Hepatocyte (in vitro differentiated cells): ENCODE measurements at regions not wholly inside any gene's neighbourhood (a gene's known extent, or its start where the extent isn't known, plus 50 kb on each side); places are given as distances from the start of the nearest gene placed in this dataset.

Source experiments
- DNase-seq: peaks from one replicate; pipeline ENCODE4 v3.0.0-alpha.2; 2016; ENCODE audit warnings: low spot score
- H2AFZ ChIP-seq: fragments of 200-600 bp; sonication (generic); 2 replicates; pipeline ENCODE4 v1.6.0; 2016; ENCODE audit warnings: antibody characterized with exemption, mild to moderate bottlenecking
- H3K27ac ChIP-seq: fragments of 200-600 bp; sonication (generic); 2 replicates; pipeline ENCODE4 v1.5.1; 2016; ENCODE audit warnings: mild to moderate bottlenecking
- H3K27me3 ChIP-seq: fragments of 200-600 bp; sonication (generic); 2 replicates; pipeline ENCODE4 v1.6.1; 2016
- H3K36me3 ChIP-seq: fragments of 200-600 bp; sonication (generic); replicated peaks from 2 replicates; pipeline ENCODE4 v1.5.1; 2016; ENCODE audit warnings: low read depth; ENCODE audit not compliant: insufficient read depth
- H3K4me1 ChIP-seq: fragments of 200-600 bp; sonication (generic); 2 replicates; pipeline ENCODE4 v1.5.1; 2016; ENCODE audit warnings: mild to moderate bottlenecking, moderate library complexity; ENCODE audit not compliant: insufficient read depth
- H3K4me2 ChIP-seq: fragments of 200-600 bp; sonication (generic); 2 replicates; pipeline ENCODE4 v1.6.0; 2016
- H3K4me3 ChIP-seq: fragments of 200-600 bp; sonication (generic); 2 replicates; pipeline ENCODE4 v1.5.1; 2016; ENCODE audit warnings: mild to moderate bottlenecking
- H3K79me2 ChIP-seq: fragments of 200-600 bp; sonication (generic); 2 replicates; pipeline ENCODE4 v1.6.0; 2017; ENCODE audit warnings: mild to moderate bottlenecking
- H3K9me2 ChIP-seq: fragments of 200-600 bp; sonication (generic); replicated peaks from 2 replicates; pipeline ENCODE4 v1.6.0; 2017; ENCODE audit warnings: mild to moderate bottlenecking; ENCODE audit not compliant: insufficient read depth
- H3K9me3 ChIP-seq: fragments of 200-600 bp; sonication (generic); 2 replicates; pipeline ENCODE4 v1.5.1; 2016; ENCODE audit warnings: low read depth, mild to moderate bottlenecking
- H4K20me1 ChIP-seq: fragments of 200-600 bp; sonication (generic); 2 replicates; pipeline ENCODE4 v1.6.0; 2016; ENCODE audit warnings: mild to moderate bottlenecking; ENCODE audit not compliant: insufficient read depth, poor library complexity, severe bottlenecking
- EZH2 ChIP-seq: fragments of 200-600 bp; sonication (generic); IDR thresholded peaks from 2 replicates; pipeline ENCODE4 v1.6.1; 2016; ENCODE audit warnings: antibody characterized with exemption, mild to moderate bottlenecking, borderline replicate concordance
- EZH2phosphoT487 ChIP-seq: fragments of 200-600 bp; sonication (generic); IDR thresholded peaks from one replicate; pipeline ENCODE4 v1.6.1; 2018; ENCODE audit warnings: antibody characterized with exemption, mild to moderate bottlenecking, low read depth, moderate library complexity; ENCODE audit not compliant: unreplicated experiment, severe bottlenecking
- WGBS: methylation state at CpG from one replicate; pipeline ENCODE4 v1.1.6; 2016; ENCODE audit warnings: low lambda C conversion rate; ENCODE audit errors: missing lambda C conversion rate; 5-methylcytosine and 5-hydroxymethylcytosine counted together
- TF ChIP-seq, protein P1 (sequence below): fragments of 200-600 bp; sonication (generic); IDR thresholded peaks from 2 replicates; pipeline ENCODE4 v1.5.1; 2016; ENCODE audit warnings: antibody characterized with exemption, mild to moderate bottlenecking; ENCODE audit not compliant: poor library complexity

- no peak for DNase-seq
- no peaks in the 10 kb centered on the region for H3K79me2 ChIP-seq
- WGBS: 58% methylated on average over 5 of the region's 5 CpGs
- H4K20me1 ChIP-seq: no peaks in the 10 kb centered on the region
- H3K9me2 ChIP-seq: no peaks in the 10 kb centered on the region
- H2AFZ ChIP-seq: no peak overlapping the region
- H3K4me1 ChIP-seq: no peaks in the 10 kb centered on the region
- H3K9me3 ChIP-seq: no peaks in the 10 kb centered on the region
- no peak overlapping the region for H3K4me2 ChIP-seq
- no peak overlapping the region for H3K4me3 ChIP-seq
- no peaks in the 10 kb centered on the region for H3K27me3 ChIP-seq
- no peaks in the 10 kb centered on the region for H3K36me3 ChIP-seq
- H3K27ac ChIP-seq: no peak overlapping the region
- TF ChIP-seq, protein P1, sequence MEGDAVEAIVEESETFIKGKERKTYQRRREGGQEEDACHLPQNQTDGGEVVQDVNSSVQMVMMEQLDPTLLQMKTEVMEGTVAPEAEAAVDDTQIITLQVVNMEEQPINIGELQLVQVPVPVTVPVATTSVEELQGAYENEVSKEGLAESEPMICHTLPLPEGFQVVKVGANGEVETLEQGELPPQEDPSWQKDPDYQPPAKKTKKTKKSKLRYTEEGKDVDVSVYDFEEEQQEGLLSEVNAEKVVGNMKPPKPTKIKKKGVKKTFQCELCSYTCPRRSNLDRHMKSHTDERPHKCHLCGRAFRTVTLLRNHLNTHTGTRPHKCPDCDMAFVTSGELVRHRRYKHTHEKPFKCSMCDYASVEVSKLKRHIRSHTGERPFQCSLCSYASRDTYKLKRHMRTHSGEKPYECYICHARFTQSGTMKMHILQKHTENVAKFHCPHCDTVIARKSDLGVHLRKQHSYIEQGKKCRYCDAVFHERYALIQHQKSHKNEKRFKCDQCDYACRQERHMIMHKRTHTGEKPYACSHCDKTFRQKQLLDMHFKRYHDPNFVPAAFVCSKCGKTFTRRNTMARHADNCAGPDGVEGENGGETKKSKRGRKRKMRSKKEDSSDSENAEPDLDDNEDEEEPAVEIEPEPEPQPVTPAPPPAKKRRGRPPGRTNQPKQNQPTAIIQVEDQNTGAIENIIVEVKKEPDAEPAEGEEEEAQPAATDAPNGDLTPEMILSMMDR: no peak
Measured at GRCh38 chr6:21870076-21870730, 276.7 kb downstream of the SOX4 start.

DNA sequence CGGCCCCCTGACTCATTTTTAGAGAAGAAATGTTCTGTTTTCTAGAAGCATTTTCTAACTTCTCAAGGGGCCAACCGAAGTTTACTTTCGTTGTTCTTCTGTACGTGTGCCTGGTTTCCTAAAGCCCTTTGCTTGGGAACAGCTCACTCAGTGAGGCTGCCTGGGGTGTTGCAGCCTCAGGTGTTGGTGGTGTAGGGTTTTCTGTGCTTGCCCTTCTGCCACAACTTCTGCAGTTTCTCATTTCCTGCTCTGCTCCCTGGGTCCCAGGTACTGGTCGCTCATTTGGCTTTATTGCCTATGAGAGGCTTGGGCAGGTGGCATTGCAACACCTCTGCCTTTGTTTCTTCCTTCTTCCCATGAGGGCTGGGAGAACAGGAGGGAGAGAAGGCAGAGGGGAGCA is 278.3 kb downstream of the SOX4 start:
- WGBS: 69% methylated on average over 5 of the region's 5 CpGs
- no peaks in the 10 kb centered on the region for H4K20me1 ChIP-seq
- no peak overlapping the region for H2AFZ ChIP-seq
- no peak overlapping the region for H3K4me2 ChIP-seq
- H3K27ac ChIP-seq: no peak overlapping the region
- H3K4me1 ChIP-seq: no peaks in the 10 kb centered on the region
- H3K79me2 ChIP-seq: no peaks in the 10 kb centered on the region
- TF ChIP-seq EZH2phosphoT487 (no peak), EZH2 (no peak)
- TF ChIP-seq, protein P1: no peak
- no peaks in the 10 kb centered on the region for H3K9me3 ChIP-seq
- no peaks in the 10 kb centered on the region for H3K36me3 ChIP-seq
- H3K27me3 ChIP-seq: no peaks in the 10 kb centered on the region
- H3K4me3 ChIP-seq: no peak overlapping the region
- H3K9me2 ChIP-seq: no peaks in the 10 kb centered on the region
- no peak for DNase-seq

DNA sequence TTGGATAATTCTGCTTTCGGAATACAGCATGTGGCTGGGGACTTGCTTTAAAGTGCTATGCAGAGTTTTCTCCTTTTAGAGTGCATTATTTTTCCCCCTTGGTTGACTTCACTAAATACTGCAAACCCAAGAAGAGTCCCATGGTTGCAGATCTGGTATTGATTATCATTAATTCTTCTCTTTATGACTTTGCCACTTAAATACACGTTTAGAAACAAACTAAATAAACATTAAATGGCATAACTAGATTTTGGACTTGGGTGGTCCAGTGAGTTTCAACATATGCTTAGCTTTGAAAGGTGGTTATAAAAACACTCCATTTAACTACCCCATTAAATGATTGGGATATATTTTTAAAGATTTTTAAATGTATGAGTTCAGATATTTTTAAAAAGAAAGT is 279.2 kb downstream of the SOX4 start:
- no peak for TF ChIP-seq EZH2
- TF ChIP-seq EZH2phosphoT487: no peak
- TF ChIP-seq, protein P1: no peak
- no peak overlapping the region for H2AFZ ChIP-seq
- no peak overlapping the region for H3K27ac ChIP-seq
- H3K4me2 ChIP-seq: no peak overlapping the region
- H3K9me2 ChIP-seq: no peaks in the 10 kb centered on the region
- 56% methylated on average over 2 of the region's 2 CpGs for WGBS
- H3K4me3 ChIP-seq: no peak overlapping the region
- no peaks in the 10 kb centered on the region for H3K36me3 ChIP-seq
- no peaks in the 10 kb centered on the region for H4K20me1 ChIP-seq
- no peak for DNase-seq
- H3K4me1 ChIP-seq: no peaks in the 10 kb centered on the region
- H3K9me3 ChIP-seq: no peaks in the 10 kb centered on the region
- no peaks in the 10 kb centered on the region for H3K27me3 ChIP-seq
- H3K79me2 ChIP-seq: no peaks in the 10 kb centered on the region

DNA sequence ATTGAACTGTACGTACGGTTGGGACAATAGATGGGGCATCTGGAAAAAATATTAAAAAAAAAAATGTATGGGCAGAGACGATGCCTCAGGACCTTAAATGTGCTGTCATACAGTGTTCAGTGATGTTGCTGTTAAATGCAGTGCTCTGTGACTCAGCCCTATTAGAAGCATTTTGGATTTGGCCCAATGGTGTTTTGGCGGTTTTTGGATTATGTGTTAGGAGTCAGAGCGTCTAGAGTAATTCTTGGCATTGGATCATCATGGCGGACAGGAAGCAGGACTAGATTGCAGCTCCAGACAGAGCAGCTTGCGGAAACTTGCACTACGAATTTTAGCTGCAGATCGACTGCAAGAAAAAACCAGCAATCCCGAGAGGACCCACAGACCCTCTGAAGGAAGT is 280.0 kb downstream of the SOX4 start:
- TF ChIP-seq EZH2: no peak
- TF ChIP-seq, protein P1: no peak
- TF ChIP-seq EZH2phosphoT487: no peak
- Histone ChIP-seq H4K20me1 (no peaks in the 10 kb centered on the region), H3K27ac (no peak overlapping the region), H3K4me2 (no peak overlapping the region), H3K9me2 (no peaks in the 10 kb centered on the region), H3K4me1 (no peaks in the 10 kb centered on the region), H3K9me3 (no peaks in the 10 kb centered on the region), H3K4me3 (no peak overlapping the region), H2AFZ (no peak overlapping the region), H3K36me3 (no peaks in the 10 kb centered on the region), H3K27me3 (no peaks in the 10 kb centered on the region), H3K79me2 (no peaks in the 10 kb centered on the region)
- 83% methylated on average over 10 of the region's 10 CpGs for WGBS
- no peak for DNase-seq
